SK-N-MC (cell line): ENCODE measurements at regions not wholly inside any gene's neighbourhood (a gene's known extent, or its start where the extent isn't known, plus 50 kb on each side); places are given as distances from the start of the nearest gene placed in this dataset.

ENCODE experiments used
- EZH2 ChIP-seq: fragments of 200-600 bp; sonication (generic); IDR thresholded peaks from one replicate; pipeline ENCODE4 v1.6.1; 2017; ENCODE audit warnings: antibody characterized with exemption
- FOXP2 ChIP-seq: optimal IDR thresholded peaks from 2 replicates; pipeline ENCODE3; 2011; ENCODE audit warnings: mild to moderate bottlenecking, moderate library complexity; ENCODE audit not compliant: insufficient read depth; ENCODE audit errors: extremely low read length, control extremely low read depth
- POLR2AphosphoS5 ChIP-seq: IDR thresholded peaks from 2 replicates; pipeline ENCODE4 v1.6.1; 2012; ENCODE audit warnings: mild to moderate bottlenecking, low read depth, low read length, borderline replicate concordance

DNA sequence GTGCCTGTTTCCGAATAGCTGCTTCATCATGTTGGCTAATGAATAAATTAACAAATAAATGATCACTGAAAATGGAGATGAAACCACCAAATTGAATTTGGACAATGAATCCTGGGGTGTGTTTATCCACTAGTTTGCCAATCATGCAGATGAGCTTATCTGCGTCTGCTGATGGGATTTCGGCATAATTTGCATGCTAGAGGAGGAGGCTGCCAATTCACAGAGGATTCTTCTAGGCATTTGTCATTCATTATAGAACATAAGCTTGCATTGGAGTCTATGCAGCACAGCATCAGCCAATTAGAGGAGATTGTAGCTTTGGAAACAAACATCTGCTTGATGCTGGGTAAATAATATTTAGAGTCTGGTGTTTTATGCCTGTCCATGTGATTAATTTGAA lies 123.1 kb downstream of the NPIPB5 start:
- no peak for TF ChIP-seq EZH2
- TF ChIP-seq POLR2AphosphoS5 = no peak
- no peak for TF ChIP-seq FOXP2
